ENCODE measurements at regions not wholly inside any gene's neighbourhood (a gene's known extent, or its start where the extent isn't known, plus 50 kb on each side); places are given as distances from the start of the nearest gene placed in this dataset.
"Not testable (repeated sequence)": the region's sequence is repeated elsewhere in the genome, so short reads cannot be mapped to it uniquely, and the experiment has no call there.

- no peak overlapping the region for H3K27ac ChIP-seq
- no peak for TF ChIP-seq CTCF (IDR thresholded peaks at IDR 0.05; ENCODE audit: low read depth, low read length, missing control alignments)
- H3K4me3 ChIP-seq (ENCODE audit: low read depth, low read length): no peak overlapping the region
- H3K27me3 ChIP-seq (replicated peaks): no peaks in the 10 kb centered on the region
- DNase-seq: no peak
- in situ Hi-C loops (cut with HindIII; ENCODE audit: low pct_ligation_motif_present, low sequenced_read_pairs): no loop called here
- no peaks in the 10 kb centered on the region for H3K36me3 ChIP-seq (replicated peaks)
These were observed 243.0 kb downstream of the KBTBD8 start for GRCh38 chr3:67241084-67241483.

GRCh38 chr3:67244130-67244529, 246.0 kb downstream of the KBTBD8 start:
- Histone ChIP-seq H3K27me3 (replicated peaks) (no peaks in the 10 kb centered on the region), H3K27ac (no peak overlapping the region), H3K36me3 (replicated peaks) (no peaks in the 10 kb centered on the region), H3K4me3 (ENCODE audit: low read depth, low read length) (no peak overlapping the region)
- in situ Hi-C loops (cut with HindIII; ENCODE audit: low pct_ligation_motif_present, low sequenced_read_pairs): no loop called here
- no peak for TF ChIP-seq CTCF (IDR thresholded peaks at IDR 0.05; ENCODE audit: low read depth, low read length, missing control alignments)
- DNase-seq: no peak

GRCh38 chr3:67245545-67245944, 247.4 kb downstream of the KBTBD8 start:
- Histone ChIP-seq H3K27me3 (replicated peaks) (no peaks in the 10 kb centered on the region), H3K36me3 (replicated peaks) (no peaks in the 10 kb centered on the region), H3K4me3 (ENCODE audit: low read depth, low read length) (no peak overlapping the region), H3K27ac (no peak overlapping the region)
- in situ Hi-C loops (cut with HindIII; ENCODE audit: low pct_ligation_motif_present, low sequenced_read_pairs): no loop called here
- no peak for TF ChIP-seq CTCF (IDR thresholded peaks at IDR 0.05; ENCODE audit: low read depth, low read length, missing control alignments)
- no peak for DNase-seq

DNA sequence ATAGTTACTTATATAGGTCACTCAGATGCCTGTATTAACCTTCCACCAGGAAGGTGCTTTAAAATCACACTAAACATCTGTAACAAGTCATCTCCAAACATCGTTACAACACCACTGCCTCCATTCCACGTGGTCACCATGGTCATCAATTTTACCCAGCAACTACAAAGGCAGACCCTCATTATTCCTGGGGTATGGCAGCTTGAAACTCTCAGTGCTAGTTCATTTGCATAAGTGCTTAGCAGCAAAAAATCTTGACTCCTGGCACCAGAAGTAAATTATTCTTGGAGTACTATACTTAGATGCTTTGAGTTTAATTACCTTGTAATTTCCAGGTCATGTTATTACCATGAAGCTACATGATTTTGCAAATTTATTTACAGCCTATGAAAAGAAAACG, 250.6 kb downstream of the KBTBD8 start:
- Histone ChIP-seq H3K27me3 (replicated peaks) (no peaks in the 10 kb centered on the region), H3K36me3 (replicated peaks) (no peaks in the 10 kb centered on the region), H3K27ac (no peak overlapping the region), H3K4me3 (ENCODE audit: low read depth, low read length) (no peak overlapping the region)
- in situ Hi-C loops (cut with HindIII; ENCODE audit: low pct_ligation_motif_present, low sequenced_read_pairs): no loop called here
- no peak for DNase-seq
- no peak for TF ChIP-seq CTCF (IDR thresholded peaks at IDR 0.05; ENCODE audit: low read depth, low read length, missing control alignments)

GRCh38 chr3:67252906-67253305, 254.8 kb downstream of the KBTBD8 start:
- H3K27ac ChIP-seq; H3K36me3 ChIP-seq (replicated peaks); in situ Hi-C loops (cut with HindIII; ENCODE audit: low pct_ligation_motif_present, low sequenced_read_pairs); H3K27me3 ChIP-seq (replicated peaks); H3K4me3 ChIP-seq (ENCODE audit: low read depth, low read length); DNase-seq: not testable (repeated sequence)

- Histone ChIP-seq H3K36me3 (replicated peaks) (no peaks in the 10 kb centered on the region), H3K4me3 (ENCODE audit: low read depth, low read length) (no peak overlapping the region), H3K27ac (no peak overlapping the region), H3K27me3 (replicated peaks) (no peaks in the 10 kb centered on the region)
- no peak for TF ChIP-seq CTCF (IDR thresholded peaks at IDR 0.05; ENCODE audit: low read depth, low read length, missing control alignments)
- in situ Hi-C loops (cut with HindIII; ENCODE audit: low pct_ligation_motif_present, low sequenced_read_pairs): no loop called here
- no peak for DNase-seq
These were observed 280.0 kb downstream of the KBTBD8 start for GRCh38 chr3:67278015-67278618.
